MM.1S (cell line): ENCODE measurements at regions not wholly inside any gene's neighbourhood (a gene's known extent, or its start where the extent isn't known, plus 50 kb on each side); places are given as distances from the start of the nearest gene placed in this dataset.

Experiments
- DNase-seq: peaks from one replicate; pipeline ENCODE4 v3.0.0-alpha.2; 2015
- H2AFZ ChIP-seq: fragments of 300-600 bp; sonication (generic); 2 replicates; pipeline ENCODE4 v1.6.0; 2016; ENCODE audit warnings: antibody characterized with exemption, low read length
- H3F3A ChIP-seq: fragments of 300-600 bp; sonication (generic); 2 replicates; pipeline ENCODE4 v1.6.1; 2016; ENCODE audit warnings: mild to moderate bottlenecking, antibody characterized with exemption, low read length, moderate library complexity, mixed read lengths; ENCODE audit not compliant: insufficient read depth
- H3K27ac ChIP-seq: fragments of 300-600 bp; sonication (generic); 2 replicates; pipeline ENCODE4 v1.5.1; 2016; ENCODE audit warnings: mild to moderate bottlenecking, low read length
- H3K27me3 ChIP-seq: fragments of 300-600 bp; sonication (generic); replicated peaks from 2 replicates; pipeline ENCODE4 v1.6.0; 2016; ENCODE audit warnings: low read length; ENCODE audit not compliant: insufficient read depth
- H3K36me3 ChIP-seq: fragments of 300-600 bp; sonication (generic); replicated peaks from 2 replicates; pipeline ENCODE4 v1.6.1; 2016; ENCODE audit warnings: mild to moderate bottlenecking, low read length, mixed read lengths; ENCODE audit not compliant: insufficient read depth
- H3K4me1 ChIP-seq: fragments of 300-600 bp; sonication (generic); 2 replicates; pipeline ENCODE4 v1.6.1; 2016; ENCODE audit warnings: low read length, mixed read lengths
- H3K4me2 ChIP-seq: fragments of 300-600 bp; sonication (generic); 2 replicates; pipeline ENCODE4 v1.6.0; 2016; ENCODE audit warnings: low read depth, low read length
- H3K4me3 ChIP-seq: fragments of 300-600 bp; sonication (generic); 2 replicates; pipeline ENCODE4 v1.5.1; 2016; ENCODE audit warnings: low read length, mixed read lengths
- H3K79me2 ChIP-seq: fragments of 300-600 bp; sonication (generic); 2 replicates; pipeline ENCODE4 v1.6.1; 2016; ENCODE audit warnings: mixed run types, low read length, mixed read lengths
- H3K9ac ChIP-seq: fragments of 300-600 bp; sonication (generic); 2 replicates; pipeline ENCODE4 v1.6.1; 2016; ENCODE audit warnings: low read length, mixed read lengths
- H3K9me2 ChIP-seq: fragments of 300-600 bp; sonication (generic); replicated peaks from 2 replicates; pipeline ENCODE4 v1.6.1; 2016; ENCODE audit warnings: mild to moderate bottlenecking, low read length, mixed read lengths; ENCODE audit not compliant: insufficient read depth
- H3K9me3 ChIP-seq: fragments of 300-600 bp; sonication (generic); replicated peaks from 2 replicates; pipeline ENCODE4 v1.6.1; 2016; ENCODE audit warnings: mild to moderate bottlenecking, low read length, mixed read lengths; ENCODE audit not compliant: insufficient read depth
- H4K20me1 ChIP-seq: fragments of 300-600 bp; sonication (generic); 2 replicates; pipeline ENCODE4 v1.6.1; 2016; ENCODE audit warnings: mild to moderate bottlenecking, low read length, moderate library complexity, mixed read lengths; ENCODE audit not compliant: insufficient read depth
- EZH2 ChIP-seq: fragments of 300-600 bp; sonication (generic); optimal IDR thresholded peaks from 2 replicates; pipeline ENCODE3; 2017; ENCODE audit warnings: low read depth, mild to moderate bottlenecking, antibody characterized with exemption, low read length, mixed read lengths
- EZH2phosphoT487 ChIP-seq: fragments of 300-600 bp; sonication (generic); IDR thresholded peaks from 2 replicates; pipeline ENCODE4 v1.6.1; 2018; ENCODE audit warnings: antibody characterized with exemption, low read length
- TF ChIP-seq, protein P1 (sequence below): fragments of 300-600 bp; sonication (generic); IDR thresholded peaks from 2 replicates; pipeline ENCODE4 v1.5.1; 2016; ENCODE audit warnings: antibody characterized with exemption, low read length, mixed read lengths

DNA sequence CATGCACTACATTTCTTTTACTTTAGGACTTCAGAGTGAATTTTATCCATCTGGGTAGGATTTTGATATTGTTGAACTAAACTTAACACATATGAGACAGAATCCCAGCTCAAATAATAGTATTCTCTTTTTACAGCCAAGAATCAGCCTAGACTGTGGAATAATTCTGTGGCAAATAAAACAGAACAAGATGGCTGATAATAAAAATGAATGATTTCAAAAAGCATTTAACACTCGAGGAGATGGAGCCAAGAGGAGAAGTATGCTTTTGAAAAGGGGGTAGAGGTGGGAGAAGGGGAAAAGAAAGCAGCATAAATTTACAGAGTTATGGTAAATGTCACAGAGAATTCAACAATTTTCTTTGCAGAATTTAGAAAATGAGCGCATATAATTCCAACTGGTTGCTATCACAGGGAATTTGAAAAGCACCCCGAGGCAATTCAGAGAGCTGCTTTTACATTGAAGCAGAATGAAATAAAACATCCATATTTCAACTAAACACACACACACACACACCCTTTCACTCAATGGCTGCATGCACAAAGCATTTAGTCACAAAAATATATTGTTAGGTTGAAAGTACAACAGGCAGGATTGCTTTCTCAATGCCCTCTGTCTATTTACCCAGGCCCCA, 60.2 kb upstream of the DMAC1 start:
- Histone ChIP-seq H3K79me2 (no peaks in the 10 kb centered on the region), H3F3A (no peaks in the 10 kb centered on the region), H3K36me3 (no peaks in the 10 kb centered on the region), H4K20me1 (no peaks in the 10 kb centered on the region), H3K9me3 (no peaks in the 10 kb centered on the region), H3K27me3 (no peaks in the 10 kb centered on the region), H3K9ac (no peak overlapping the region), H3K4me1 (no peaks in the 10 kb centered on the region), H2AFZ (no peak overlapping the region), H3K4me2 (no peak overlapping the region), H3K4me3 (no peak overlapping the region), H3K27ac (no peak overlapping the region), H3K9me2 (no peaks in the 10 kb centered on the region)
- DNase-seq, result no peak
- TF ChIP-seq EZH2, result no peak

DNA sequence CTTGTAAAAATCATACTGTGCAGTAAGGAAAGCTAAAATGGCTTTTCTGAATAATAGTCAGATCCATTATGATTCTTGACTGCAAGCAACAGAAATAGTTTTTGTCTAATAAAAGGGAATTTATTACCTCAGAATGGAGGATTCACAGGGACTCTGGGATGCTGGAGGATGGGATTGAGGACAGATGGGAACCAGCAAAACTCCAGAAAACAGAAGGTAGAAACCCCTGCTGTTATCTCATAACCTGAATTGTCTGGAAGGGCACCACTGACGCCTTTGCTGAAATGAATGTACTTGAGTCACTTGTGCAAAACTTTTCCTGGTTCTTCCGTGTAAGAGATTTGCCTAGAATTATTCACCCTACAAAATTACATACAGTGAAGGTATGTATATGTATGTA, 58.6 kb upstream of the DMAC1 start:
- no peak for TF ChIP-seq EZH2phosphoT487
- no peak for TF ChIP-seq EZH2
- TF ChIP-seq, protein P1, sequence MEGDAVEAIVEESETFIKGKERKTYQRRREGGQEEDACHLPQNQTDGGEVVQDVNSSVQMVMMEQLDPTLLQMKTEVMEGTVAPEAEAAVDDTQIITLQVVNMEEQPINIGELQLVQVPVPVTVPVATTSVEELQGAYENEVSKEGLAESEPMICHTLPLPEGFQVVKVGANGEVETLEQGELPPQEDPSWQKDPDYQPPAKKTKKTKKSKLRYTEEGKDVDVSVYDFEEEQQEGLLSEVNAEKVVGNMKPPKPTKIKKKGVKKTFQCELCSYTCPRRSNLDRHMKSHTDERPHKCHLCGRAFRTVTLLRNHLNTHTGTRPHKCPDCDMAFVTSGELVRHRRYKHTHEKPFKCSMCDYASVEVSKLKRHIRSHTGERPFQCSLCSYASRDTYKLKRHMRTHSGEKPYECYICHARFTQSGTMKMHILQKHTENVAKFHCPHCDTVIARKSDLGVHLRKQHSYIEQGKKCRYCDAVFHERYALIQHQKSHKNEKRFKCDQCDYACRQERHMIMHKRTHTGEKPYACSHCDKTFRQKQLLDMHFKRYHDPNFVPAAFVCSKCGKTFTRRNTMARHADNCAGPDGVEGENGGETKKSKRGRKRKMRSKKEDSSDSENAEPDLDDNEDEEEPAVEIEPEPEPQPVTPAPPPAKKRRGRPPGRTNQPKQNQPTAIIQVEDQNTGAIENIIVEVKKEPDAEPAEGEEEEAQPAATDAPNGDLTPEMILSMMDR, result no peak
- no peaks in the 10 kb centered on the region for H3K9me2 ChIP-seq
- no peak overlapping the region for H3K9ac ChIP-seq
- no peaks in the 10 kb centered on the region for H3K36me3 ChIP-seq
- H4K20me1 ChIP-seq, result no peaks in the 10 kb centered on the region
- H3K4me3 ChIP-seq, result no peak overlapping the region
- H3F3A ChIP-seq, result no peaks in the 10 kb centered on the region
- H3K27ac ChIP-seq, result no peak overlapping the region
- H3K4me1 ChIP-seq, result no peaks in the 10 kb centered on the region
- no peaks in the 10 kb centered on the region for H3K79me2 ChIP-seq
- H3K9me3 ChIP-seq, result no peaks in the 10 kb centered on the region
- DNase-seq, result no peak
- no peak overlapping the region for H3K4me2 ChIP-seq
- no peaks in the 10 kb centered on the region for H3K27me3 ChIP-seq
- H2AFZ ChIP-seq, result no peak overlapping the region

DNA sequence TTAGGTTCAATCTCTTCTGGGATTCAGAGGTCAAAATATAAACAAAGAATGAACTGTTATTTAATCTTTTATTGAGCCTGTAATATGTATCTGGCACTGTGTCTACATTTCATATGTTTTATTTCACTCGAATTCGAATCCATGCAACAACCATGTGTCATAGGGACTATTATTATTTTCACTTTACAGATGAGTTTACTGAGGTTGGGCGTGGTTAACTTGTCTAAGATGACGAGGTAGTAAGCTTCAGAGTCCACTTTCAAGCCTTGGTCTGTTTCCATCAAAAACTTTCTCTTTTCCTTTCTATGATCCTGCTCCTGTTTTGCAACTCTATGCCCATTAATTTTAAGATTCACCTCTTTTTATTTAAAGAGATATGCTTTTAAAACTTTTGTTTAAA, 55.2 kb upstream of the DMAC1 start:
- no peak for DNase-seq
- Histone ChIP-seq H4K20me1 (no peaks in the 10 kb centered on the region), H3K9ac (no peak overlapping the region), H3K36me3 (no peaks in the 10 kb centered on the region), H3F3A (no peaks in the 10 kb centered on the region), H3K4me2 (no peak overlapping the region), H3K9me2 (no peaks in the 10 kb centered on the region), H3K79me2 (no peaks in the 10 kb centered on the region), H3K4me1 (no peaks in the 10 kb centered on the region), H2AFZ (no peak overlapping the region), H3K4me3 (no peak overlapping the region), H3K9me3 (no peaks in the 10 kb centered on the region), H3K27ac (no peak overlapping the region), H3K27me3 (no peaks in the 10 kb centered on the region)
- TF ChIP-seq, protein P1, result no peak
- no peak for TF ChIP-seq EZH2phosphoT487
- no peak for TF ChIP-seq EZH2
